Endothelial cell of umbilical vein (primary cell): ENCODE measurements at regions not wholly inside any gene's neighbourhood (a gene's known extent, or its start where the extent isn't known, plus 50 kb on each side); places are given as distances from the start of the nearest gene placed in this dataset.

ENCODE experiments used
- BruUV-seq: library from RNA; stranded (reverse); fragments of 400-500 nt; replicated peaks from 2 replicates; lab custom pipeline; 2021; lab: Mats Ljungman, UMichigan
- CTCF ChIA-PET: fragments of 300-600, 350-600 bp; sonication (Branson Sonifier 250); formaldehyde crosslinking; loops from one replicate; lab custom pipeline; 2021; ENCODE audit warnings: antibody characterized with exemption, inconsistent platforms; lab: Charles Lee
- POLR2A ChIA-PET: fragments of 300-600, 350-600 bp; sonication (Branson Sonifier 250); formaldehyde crosslinking; loops from one replicate; lab custom pipeline; 2021; ENCODE audit warnings: antibody characterized with exemption, inconsistent platforms; lab: Charles Lee
- DNase-seq: peaks from one replicate; pipeline ENCODE4 v3.0.0-alpha.2; 2011; ENCODE audit warnings: low read depth, low spot score
- FAIRE-seq: peaks from 2 replicates; lab custom pipeline; 2011; peaks lifted over from hg19 to GRCh38; lab: Jason Lieb, UNC
- H2AFZ ChIP-seq: 2 replicates; pipeline ENCODE4 v1.6.0; 2012; ENCODE audit warnings: low read depth, low read length, control low read depth, inconsistent platforms
- H3K27ac ChIP-seq: 2 replicates; pipeline ENCODE4 v1.5.1; 2011; ENCODE audit warnings: low read depth, mild to moderate bottlenecking, control low read depth, low read length, moderate library complexity; ENCODE audit not compliant: insufficient read depth
- H3K27me3 ChIP-seq, 2 experiments: 2 replicates each; pipeline versions ENCODE4 v1.6.0 to v1.6.1; 2011; ENCODE audit warnings: low read length in 2 of 2, mixed read lengths in 1 of 2; ENCODE audit not compliant: control insufficient read depth in 2 of 2, insufficient read depth in 2 of 2
- H3K36me3 ChIP-seq, 2 experiments: 2 replicates in 1 of 2; 3 replicates in 1 of 2; pipeline ENCODE4 v1.5.1; 2011; ENCODE audit warnings: low read length in 2 of 2, mild to moderate bottlenecking in 1 of 2, moderate library complexity in 1 of 2; ENCODE audit not compliant: control insufficient read depth in 2 of 2, insufficient read depth in 2 of 2; ENCODE audit errors: extremely low read depth in 1 of 2
- H3K4me1 ChIP-seq: 3 replicates; pipeline ENCODE4 v1.5.1; 2011; ENCODE audit warnings: mild to moderate bottlenecking, low read length; ENCODE audit not compliant: control insufficient read depth, insufficient read depth; ENCODE audit errors: extremely low read depth
- H3K4me2 ChIP-seq: 2 replicates; pipeline ENCODE4 v1.6.1; 2011; ENCODE audit warnings: low read length, control low read depth, mixed read lengths; ENCODE audit not compliant: insufficient read depth
- H3K4me3 ChIP-seq, 3 experiments: fragments of 200-600 bp in 1 of 3; sonication (generic), shearing (Covaris generic) in 1 of 3; replicated peaks in 1 of 3; 2 replicates each; pipeline ENCODE4 v1.5.1; 2011 to 2016; ENCODE audit warnings: control low read depth in 3 of 3, low read length in 3 of 3, mild to moderate bottlenecking in 2 of 3, inconsistent platforms in 1 of 3, low read depth in 1 of 3, moderate library complexity in 1 of 3; ENCODE audit not compliant: insufficient read depth in 1 of 3
- H3K79me2 ChIP-seq: 2 replicates; pipeline ENCODE4 v1.6.0; 2012; ENCODE audit warnings: low read length, inconsistent platforms; ENCODE audit not compliant: control insufficient read depth, insufficient read depth
- H3K9ac ChIP-seq: replicated peaks from 2 replicates; pipeline ENCODE3; 2011; ENCODE audit warnings: low read length, control low read depth; ENCODE audit not compliant: insufficient read depth; ENCODE audit errors: extremely low read depth
- H3K9me1 ChIP-seq: replicated peaks from 3 replicates; pipeline ENCODE4 v1.6.0; 2011; ENCODE audit warnings: mild to moderate bottlenecking, low read length; ENCODE audit not compliant: control insufficient read depth, insufficient read depth; ENCODE audit errors: extremely low read depth
- H3K9me3 ChIP-seq: replicated peaks from 2 replicates; pipeline ENCODE4 v1.5.1; 2012; ENCODE audit warnings: low read length, inconsistent platforms; ENCODE audit not compliant: control insufficient read depth, insufficient read depth
- H4K20me1 ChIP-seq: replicated peaks from 2 replicates; pipeline ENCODE3; 2011; ENCODE audit warnings: mild to moderate bottlenecking, low read length; ENCODE audit not compliant: control insufficient read depth, insufficient read depth; ENCODE audit errors: extremely low read depth
- CTCF ChIP-seq, 2 donors: IDR thresholded peaks; 1 replicate in 1 of 2; 2 replicates in 1 of 2; pipeline ENCODE4 v1.5.1; 2011; ENCODE audit warnings: low read length in 2 of 2, mild to moderate bottlenecking in 2 of 2, moderate library complexity in 2 of 2, control low read depth in 1 of 2, inconsistent platforms in 1 of 2, low read depth in 1 of 2; ENCODE audit not compliant: insufficient read depth in 1 of 2; ENCODE audit errors: extremely low read depth in 1 of 2
- EZH2 ChIP-seq: IDR thresholded peaks from 2 replicates; pipeline ENCODE4 v1.6.1; 2012; ENCODE audit warnings: borderline replicate concordance, low read depth, mild to moderate bottlenecking, moderate library complexity, low read length, inconsistent platforms; ENCODE audit not compliant: severe bottlenecking
- FOS ChIP-seq: IDR thresholded peaks from 2 replicates; pipeline ENCODE4 v1.6.1; 2011; ENCODE audit warnings: mild to moderate bottlenecking, low read length, moderate library complexity, borderline replicate concordance; ENCODE audit not compliant: insufficient read depth
- GATA2 ChIP-seq: IDR thresholded peaks from 2 replicates; pipeline ENCODE4 v1.7.0; 2011; ENCODE audit warnings: low read depth, mild to moderate bottlenecking, moderate library complexity, mixed read lengths, low read length; ENCODE audit not compliant: insufficient read length, insufficient read depth
- JUN ChIP-seq: IDR thresholded peaks from 2 replicates; pipeline ENCODE4 v1.6.1; 2011; ENCODE audit warnings: borderline replicate concordance, low read depth; ENCODE audit not compliant: insufficient read length, insufficient read depth
- MYC ChIP-seq: IDR thresholded peaks from one replicate; pipeline ENCODE4 v1.6.1; 2011; ENCODE audit warnings: mild to moderate bottlenecking, low read depth, low read length
- POLR2A ChIP-seq: IDR thresholded peaks from 2 replicates; pipeline ENCODE4 v1.6.1; 2012; ENCODE audit warnings: low read depth, mild to moderate bottlenecking, control low read depth, low read length
- POLR2AphosphoS5 ChIP-seq: IDR thresholded peaks from 2 replicates; pipeline ENCODE4 v1.6.1; 2012; ENCODE audit warnings: low read depth, mild to moderate bottlenecking, control low read depth, low read length, moderate library complexity; ENCODE audit not compliant: insufficient read depth
- dilution Hi-C: fragments of 300-500 bp; cut with MboI; formaldehyde crosslinking; loops from one replicate; pipeline ENCODE4 v1.15.0; 2019; ENCODE audit warnings: low sequenced_read_pairs; ENCODE audit not compliant: extremely low pct_ligation_motif_present
- intact Hi-C: fragments of 100-400 bp; cut with micrococcal nuclease; formaldehyde crosslinking; loops from one replicate; pipeline ENCODE4 v1.10.0; 2022
- TF ChIP-seq, protein P1 (sequence below): IDR thresholded peaks from 2 replicates; pipeline ENCODE4 v1.6.1; 2011; ENCODE audit not compliant: insufficient read depth, insufficient read length

DNA sequence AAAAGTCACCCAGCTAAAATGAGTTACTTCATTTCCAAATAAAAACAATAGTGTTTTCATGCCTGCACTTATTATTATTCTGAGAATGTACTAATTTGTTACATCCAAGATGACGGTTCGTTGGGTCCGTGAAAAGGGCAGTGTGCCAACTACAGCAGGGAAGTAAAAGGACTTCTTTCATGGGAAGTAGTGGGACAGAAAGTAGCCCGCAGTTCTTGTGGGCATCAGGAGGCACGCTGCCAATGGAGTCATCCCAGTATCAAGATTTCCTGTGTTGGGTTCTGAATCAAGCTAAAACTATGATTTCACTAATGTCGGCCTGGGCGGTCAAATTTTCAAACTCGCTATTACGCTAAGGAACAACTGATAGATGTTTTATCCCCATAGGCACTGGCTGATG is 254.5 kb upstream of the SOX2 start:
- H3K79me2 ChIP-seq, result no peaks in the 10 kb centered on the region
- H3K27ac ChIP-seq, result no peak overlapping the region
- no peaks in the 10 kb centered on the region for H3K4me1 ChIP-seq
- H3K4me2 ChIP-seq, result peak overlapping the region; percentile 36
- no TSS peak for BruUV-seq
- no peaks in the 10 kb centered on the region for H3K36me3 ChIP-seq
- peak overlapping the region; percentile 78 for H2AFZ ChIP-seq
- no peaks in the 10 kb centered on the region for H3K27me3 ChIP-seq
- ChIA-PET POLR2A (no interaction called here), CTCF (interaction anchor here (1.2 to 1.4 kb wide), 2 partner anchors 11 to 245 kb away, joined by 4 to 5 read pairs; no protein-coding TSS in a partner anchor)
- TF ChIP-seq CTCF (IDR thresholded peaks at IDR 0.05; ENCODE audit: extremely low read depth in 1 of 2, insufficient read depth in 1 of 2, low read depth in 1 of 2, low read length in 2 of 2), result no peak
- no peak for TF ChIP-seq MYC
- no peak for TF ChIP-seq EZH2
- TF ChIP-seq JUN, result no peak
- TF ChIP-seq POLR2A, result no peak
- TF ChIP-seq FOS, result no peak
- no peak for TF ChIP-seq POLR2AphosphoS5
- TF ChIP-seq, protein P1, sequence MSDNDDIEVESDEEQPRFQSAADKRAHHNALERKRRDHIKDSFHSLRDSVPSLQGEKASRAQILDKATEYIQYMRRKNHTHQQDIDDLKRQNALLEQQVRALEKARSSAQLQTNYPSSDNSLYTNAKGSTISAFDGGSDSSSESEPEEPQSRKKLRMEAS, result no peak
- no peak for TF ChIP-seq GATA2
- no peak overlapping the region for H3K9ac ChIP-seq
- H3K9me1 ChIP-seq, result no peaks in the 10 kb centered on the region
- intact Hi-C loops, result no loop called here
- DNase-seq, result peak; percentile 11
- no peaks in the 10 kb centered on the region for H3K9me3 ChIP-seq
- no peaks in the 10 kb centered on the region for H4K20me1 ChIP-seq
- no peak overlapping the region for H3K4me3 ChIP-seq
- FAIRE-seq, result no peak
- dilution Hi-C loops, result no loop called here
